AG04450 (cell line): ENCODE measurements at regions not wholly inside any gene's neighbourhood (a gene's known extent, or its start where the extent isn't known, plus 50 kb on each side); places are given as distances from the start of the nearest gene placed in this dataset.

Source experiments
- CTCF ChIA-PET: fragments of 300-600, 350-600 bp; formaldehyde crosslinking; extraction: SDS; loops from one replicate; lab custom pipeline; 2022; ENCODE audit warnings: antibody characterized with exemption, inconsistent platforms; lab: Charles Lee
- POLR2A ChIA-PET: fragments of 350-600 bp; formaldehyde crosslinking; extraction: SDS; loops from one replicate; lab custom pipeline; 2021; ENCODE audit warnings: antibody characterized with exemption, inconsistent platforms; lab: Yijun Ruan, JAX
- DNase-seq: peaks from one replicate; pipeline ENCODE4 v3.0.0-alpha.2; 2011; ENCODE audit warnings: low read depth, low spot score
- H3K27ac ChIP-seq: one replicate; pipeline ENCODE4 v1.5.1; 2012; ENCODE audit warnings: low read depth, low read length, control low read depth
- H3K27me3 ChIP-seq: one replicate; pipeline ENCODE4 v1.6.0; 2012; ENCODE audit warnings: low read length; ENCODE audit not compliant: control insufficient read depth, insufficient read depth
- H3K4me3 ChIP-seq: 2 replicates; pipeline ENCODE4 v1.5.1; 2011; ENCODE audit warnings: mild to moderate bottlenecking, low read depth, low read length, control low read depth
- H3K9me3 ChIP-seq: 2 replicates; pipeline ENCODE4 v1.5.1; 2012; ENCODE audit warnings: low read length; ENCODE audit not compliant: control insufficient read depth, insufficient read depth
- TF ChIP-seq, protein P1 (sequence below): IDR thresholded peaks from 2 replicates; pipeline ENCODE4 v1.5.1; 2011; ENCODE audit warnings: low read depth, low read length, control low read depth, inconsistent platforms

DNA sequence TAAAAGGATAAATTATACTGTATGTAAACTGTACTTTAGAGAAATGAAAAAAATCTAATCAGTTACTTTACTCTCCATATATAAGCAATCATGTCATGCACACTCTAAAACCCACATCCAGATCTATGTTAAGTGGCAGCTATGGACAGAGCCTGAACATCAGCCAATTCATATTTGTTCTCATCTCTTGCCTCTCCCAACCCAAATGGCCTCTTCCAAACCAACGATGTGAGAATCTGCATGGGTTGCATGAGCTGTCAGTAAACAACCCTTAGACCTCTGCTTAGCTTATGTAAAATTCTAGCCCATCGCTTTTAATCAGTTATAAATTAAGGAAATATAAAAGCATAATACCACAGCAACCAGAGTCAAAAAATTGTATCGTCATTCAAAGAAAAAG, 288.7 kb upstream of the INTU start:
- no peaks in the 10 kb centered on the region for H3K27me3 ChIP-seq
- TF ChIP-seq, protein P1, sequence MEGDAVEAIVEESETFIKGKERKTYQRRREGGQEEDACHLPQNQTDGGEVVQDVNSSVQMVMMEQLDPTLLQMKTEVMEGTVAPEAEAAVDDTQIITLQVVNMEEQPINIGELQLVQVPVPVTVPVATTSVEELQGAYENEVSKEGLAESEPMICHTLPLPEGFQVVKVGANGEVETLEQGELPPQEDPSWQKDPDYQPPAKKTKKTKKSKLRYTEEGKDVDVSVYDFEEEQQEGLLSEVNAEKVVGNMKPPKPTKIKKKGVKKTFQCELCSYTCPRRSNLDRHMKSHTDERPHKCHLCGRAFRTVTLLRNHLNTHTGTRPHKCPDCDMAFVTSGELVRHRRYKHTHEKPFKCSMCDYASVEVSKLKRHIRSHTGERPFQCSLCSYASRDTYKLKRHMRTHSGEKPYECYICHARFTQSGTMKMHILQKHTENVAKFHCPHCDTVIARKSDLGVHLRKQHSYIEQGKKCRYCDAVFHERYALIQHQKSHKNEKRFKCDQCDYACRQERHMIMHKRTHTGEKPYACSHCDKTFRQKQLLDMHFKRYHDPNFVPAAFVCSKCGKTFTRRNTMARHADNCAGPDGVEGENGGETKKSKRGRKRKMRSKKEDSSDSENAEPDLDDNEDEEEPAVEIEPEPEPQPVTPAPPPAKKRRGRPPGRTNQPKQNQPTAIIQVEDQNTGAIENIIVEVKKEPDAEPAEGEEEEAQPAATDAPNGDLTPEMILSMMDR: no peak
- no peak overlapping the region for H3K27ac ChIP-seq
- no peak for DNase-seq
- H3K4me3 ChIP-seq: no peak overlapping the region
- ChIA-PET CTCF (no interaction called here), POLR2A (no interaction called here)
- no peaks in the 10 kb centered on the region for H3K9me3 ChIP-seq

DNA sequence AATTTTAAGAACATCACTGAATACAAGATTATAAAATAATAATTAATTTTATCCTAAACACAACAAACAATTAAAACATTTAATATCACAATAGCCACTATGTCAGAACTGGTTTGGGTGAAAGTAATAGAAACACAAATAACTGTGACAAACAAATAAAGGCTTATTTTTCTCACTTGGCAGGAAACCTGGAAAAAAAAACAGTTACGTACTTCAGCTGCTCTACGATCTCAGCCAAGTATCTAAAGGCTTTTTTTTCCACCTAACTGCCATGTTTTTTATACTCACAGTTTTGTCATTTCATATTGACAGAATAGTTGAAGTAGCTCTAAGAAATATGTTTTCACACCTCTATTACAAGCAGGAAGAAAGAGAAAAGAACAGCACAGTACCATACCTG, 284.8 kb upstream of the INTU start:
- CTCF ChIA-PET: interaction anchor here (1.0 kb wide), 1 partner anchor 53 kb away, joined by 3 read pairs; no protein-coding TSS in a partner anchor
- POLR2A ChIA-PET: no interaction called here
- TF ChIP-seq, protein P1: no peak
- no peaks in the 10 kb centered on the region for H3K27me3 ChIP-seq
- H3K4me3 ChIP-seq: no peak overlapping the region
- DNase-seq: no peak
- H3K9me3 ChIP-seq: no peaks in the 10 kb centered on the region
- H3K27ac ChIP-seq: no peak overlapping the region

DNA sequence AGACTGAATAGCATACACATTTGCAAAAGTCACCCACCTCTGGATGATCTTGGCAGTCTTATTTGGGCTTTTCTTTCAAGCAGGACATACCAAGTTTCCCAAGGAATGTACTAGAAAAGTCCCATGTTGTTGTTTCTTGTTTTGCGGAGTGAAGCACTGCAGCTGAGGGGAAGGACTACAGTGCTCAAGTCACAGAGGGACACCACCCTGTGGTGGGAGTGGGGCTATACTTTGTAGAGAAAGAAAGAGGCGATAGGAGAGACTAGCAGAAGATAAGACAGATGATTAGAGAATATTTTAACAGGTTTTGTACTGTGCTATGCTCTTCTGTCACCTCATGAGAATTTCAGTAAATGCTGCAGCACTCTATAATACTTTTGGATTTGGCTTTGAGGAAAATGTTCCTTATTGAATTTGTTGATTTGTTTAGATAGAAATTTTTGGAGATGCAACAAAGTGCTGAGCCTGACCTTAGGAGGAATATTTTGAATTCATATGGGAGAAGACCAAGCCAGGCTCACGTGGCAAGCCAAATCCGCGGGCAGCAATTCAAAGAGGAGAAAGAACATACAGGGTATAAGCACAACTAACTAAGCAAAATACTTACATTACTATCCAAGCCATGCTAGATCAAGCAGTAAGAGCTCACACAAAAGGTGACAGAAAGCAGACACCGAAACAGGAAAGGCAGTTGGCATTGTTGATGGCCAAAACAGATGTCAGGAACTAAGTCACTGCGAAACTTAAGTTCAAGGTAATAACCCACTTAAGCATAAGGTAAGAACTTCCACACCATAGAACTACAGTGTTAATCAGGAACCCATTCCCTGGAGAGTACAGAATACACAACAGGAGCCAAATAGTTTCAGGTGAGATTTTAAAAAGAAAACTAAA, 280.3 kb upstream of the INTU start:
- TF ChIP-seq, protein P1: no peak
- H3K9me3 ChIP-seq: no peaks in the 10 kb centered on the region
- ChIA-PET POLR2A (no interaction called here), CTCF (no interaction called here)
- H3K4me3 ChIP-seq: no peak overlapping the region
- no peaks in the 10 kb centered on the region for H3K27me3 ChIP-seq
- H3K27ac ChIP-seq: no peak overlapping the region
- DNase-seq: no peak

- H3K4me3 ChIP-seq: no peak overlapping the region
- no peaks in the 10 kb centered on the region for H3K27me3 ChIP-seq
- ChIA-PET CTCF (no interaction called here), POLR2A (no interaction called here)
- TF ChIP-seq, protein P1: no peak
- DNase-seq: no peak
- H3K27ac ChIP-seq: no peak overlapping the region
- no peaks in the 10 kb centered on the region for H3K9me3 ChIP-seq
These were observed 277.0 kb upstream of the INTU start for GRCh38 chr4:127355743-127356142.

- Histone ChIP-seq H3K27me3 (no peaks in the 10 kb centered on the region), H3K9me3 (no peaks in the 10 kb centered on the region), H3K4me3 (no peak overlapping the region), H3K27ac (no peak overlapping the region)
- TF ChIP-seq, protein P1: no peak
- ChIA-PET CTCF (no interaction called here), POLR2A (no interaction called here)
- DNase-seq: no peak
These were observed 275.0 kb upstream of the INTU start for GRCh38 chr4:127357765-127358164.
